ENCODE measurements at regions not wholly inside any gene's neighbourhood (a gene's known extent, or its start where the extent isn't known, plus 50 kb on each side); places are given as distances from the start of the nearest gene placed in this dataset.

- no peak for TF ChIP-seq POLR2AphosphoS5 (IDR thresholded peaks at IDR 0.05; ENCODE audit: low read depth, low read length)
- TF ChIP-seq TAF1 (IDR thresholded peaks at IDR 0.05; ENCODE audit: borderline replicate concordance, insufficient read depth, low read length), result no peak
- no peak for TF ChIP-seq SIN3A (IDR thresholded peaks at IDR 0.05; ENCODE audit: borderline replicate concordance, insufficient read depth, low read length)
- no peak for TF ChIP-seq REST (IDR thresholded peaks at IDR 0.05; ENCODE audit: insufficient read depth in 1 of 2, low read depth in 2 of 2, low read length in 2 of 2)
- TF ChIP-seq FOXP2 (optimal IDR thresholded peaks at IDR 0.05; ENCODE audit: borderline replicate concordance, extremely low read depth, extremely low read length, insufficient read depth), result no peak
Measured at GRCh38 chr6:79385333-79385732, 150.9 kb upstream of the HMGN3 start.

Measured in PFSK-1 (cell line).